HG03025 (cell line): ENCODE measurements at regions not wholly inside any gene's neighbourhood (a gene's known extent, or its start where the extent isn't known, plus 50 kb on each side); places are given as distances from the start of the nearest gene placed in this dataset.

ENCODE experiments used
- ATAC-seq: cut with Tn5 transposase; IDR thresholded peaks from one replicate; pipeline ENCODE4 v1.9.1; 2021; ENCODE audit warnings: mild to moderate bottlenecking, moderate library complexity; ENCODE audit not compliant: unreplicated experiment, low FRiP score

GRCh38 chr2:3071685-3072263 is 305.8 kb downstream of the EIPR1 start:
- ATAC-seq = no peak

GRCh38 chr2:3066831-3067230 is 310.8 kb downstream of the EIPR1 start:
- no peak for ATAC-seq

DNA sequence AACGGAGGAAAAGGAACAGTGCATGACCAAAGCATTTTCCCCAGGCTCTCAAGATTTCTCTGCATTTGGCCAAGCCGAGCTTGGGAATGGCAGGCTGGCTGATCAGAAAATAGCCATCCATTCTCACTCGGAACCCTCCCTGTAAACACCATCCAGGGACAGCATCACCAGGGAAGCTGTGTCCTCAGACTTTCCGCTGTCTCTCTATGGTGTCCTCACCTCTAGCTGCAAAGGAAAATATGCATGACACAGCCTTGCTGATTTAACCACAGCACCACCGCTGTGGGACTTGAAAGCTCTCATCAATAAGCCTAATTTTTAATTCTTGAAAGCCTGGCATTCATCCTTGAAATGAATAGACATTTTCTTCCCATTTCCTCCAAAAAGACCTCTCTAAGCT is 311.7 kb downstream of the EIPR1 start:
- no peak for ATAC-seq

DNA sequence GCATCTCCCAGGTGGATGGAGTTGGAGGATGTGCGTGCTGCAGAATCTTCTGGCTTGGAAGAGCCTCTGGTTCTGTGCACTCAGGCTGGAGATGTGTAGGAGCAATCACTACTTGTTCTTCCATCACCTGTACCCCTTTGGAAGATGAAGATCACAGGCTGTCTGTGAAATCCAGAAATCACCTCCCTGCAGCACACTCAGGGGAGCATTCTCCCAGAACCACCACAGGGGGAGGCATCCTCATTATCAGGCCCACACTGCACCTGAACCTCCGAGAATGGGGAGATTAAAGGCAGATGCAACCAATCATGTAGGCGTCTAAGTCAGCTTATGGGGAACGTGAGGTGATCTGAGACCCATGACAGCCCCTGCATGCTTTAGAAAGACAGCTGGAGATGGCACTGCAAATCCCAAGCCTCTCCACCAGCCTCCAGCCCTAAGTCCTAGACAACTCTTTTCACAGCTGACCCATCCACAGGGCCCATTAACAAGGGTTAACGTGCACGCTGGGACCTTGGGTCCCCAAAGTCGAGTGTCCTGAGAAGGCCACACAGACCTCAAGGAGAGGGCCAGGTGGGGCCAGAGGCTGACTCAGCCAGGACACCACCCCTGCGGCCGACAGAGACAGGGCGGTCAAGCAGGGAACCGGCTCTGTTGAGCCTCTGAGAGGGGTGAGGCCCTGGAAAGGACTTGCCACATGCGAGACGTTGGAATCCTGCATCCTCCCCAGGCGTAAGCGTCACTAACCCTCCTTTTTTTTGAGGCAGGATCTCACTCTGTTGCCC is 314.9 kb downstream of the EIPR1 start:
- ATAC-seq = no peak

- no peak for ATAC-seq
These were observed 317.6 kb downstream of the EIPR1 start for GRCh38 chr2:3060049-3060448.

DNA sequence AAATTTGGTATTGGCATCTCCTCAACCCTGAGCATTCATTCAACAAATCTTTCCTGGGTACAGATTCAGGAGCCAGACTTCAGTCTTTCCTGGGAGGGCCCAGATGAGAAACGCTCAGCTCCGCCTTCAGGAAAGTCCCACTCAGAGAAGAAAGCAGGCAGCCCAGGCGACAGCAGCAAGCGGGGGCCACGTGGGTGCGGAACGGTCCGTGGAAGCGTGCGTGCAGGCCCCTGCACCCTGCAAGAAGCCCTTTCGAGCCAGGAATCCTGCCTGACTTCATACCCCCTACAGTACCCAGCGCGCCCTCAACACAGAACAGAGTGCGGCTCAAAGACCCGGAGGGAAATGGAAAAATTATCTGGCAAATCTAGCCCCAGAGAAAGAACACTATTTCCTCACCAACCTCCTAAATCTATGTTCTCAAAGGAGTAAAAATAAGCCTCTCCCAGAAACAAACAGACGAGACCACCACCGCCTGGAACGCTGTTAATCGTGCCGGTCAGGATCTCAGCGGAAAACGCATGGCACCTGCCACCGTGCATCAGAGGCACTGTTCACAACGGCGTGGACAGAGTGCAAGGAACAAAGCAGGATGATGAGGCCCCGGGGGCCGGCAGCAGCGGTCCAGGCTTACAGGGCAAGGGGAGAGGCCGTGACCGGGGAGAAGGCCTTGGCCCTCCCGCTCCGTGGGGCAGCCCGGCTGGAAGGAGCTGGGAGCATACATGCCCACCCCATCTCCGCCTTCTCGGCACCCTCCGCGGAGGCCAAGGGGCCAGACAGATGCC is 318.3 kb downstream of the EIPR1 start:
- ATAC-seq = no peak

DNA sequence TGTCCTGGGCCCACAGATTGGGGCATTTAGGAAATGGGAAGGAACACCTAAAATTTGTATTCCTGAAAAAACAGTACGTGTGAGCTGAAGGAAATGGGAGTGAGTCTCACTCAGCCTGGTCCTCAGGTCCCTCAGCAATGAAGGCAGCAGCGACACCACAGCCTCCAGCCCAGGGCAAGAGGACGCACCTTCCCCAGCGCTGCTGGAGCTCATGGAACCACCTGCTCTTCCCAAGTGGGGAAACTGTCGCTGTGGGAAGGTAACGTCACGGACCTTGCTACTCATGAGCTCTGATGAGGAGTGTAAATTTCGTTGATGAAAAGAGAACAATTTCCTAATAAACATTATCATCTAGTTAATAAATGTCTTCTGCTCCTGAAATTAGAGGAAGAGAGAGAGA is 323.6 kb downstream of the EIPR1 start:
- no peak for ATAC-seq

DNA sequence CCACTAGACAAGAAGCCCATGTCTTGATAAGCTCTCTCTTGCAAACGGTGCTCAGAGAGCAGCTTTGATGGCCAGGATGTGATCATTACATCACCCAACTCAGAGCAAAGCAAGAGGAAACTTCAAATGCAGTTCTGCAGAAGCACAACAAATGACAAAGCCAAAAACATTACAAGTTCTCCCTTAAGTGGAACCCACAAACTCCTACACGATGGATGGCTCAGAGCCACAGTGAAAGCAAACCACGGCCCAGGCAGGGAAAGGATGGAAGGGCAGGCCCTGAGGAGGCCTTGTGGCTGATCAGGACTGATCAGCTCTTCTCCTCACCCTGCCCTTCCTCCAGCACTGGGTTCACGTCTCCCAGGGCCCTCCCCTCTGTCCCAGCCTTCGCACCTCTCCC is 326.4 kb downstream of the EIPR1 start:
- ATAC-seq = no peak

GRCh38 chr2:3046170-3046865 is 331.3 kb downstream of the EIPR1 start:
- ATAC-seq = no peak

DNA sequence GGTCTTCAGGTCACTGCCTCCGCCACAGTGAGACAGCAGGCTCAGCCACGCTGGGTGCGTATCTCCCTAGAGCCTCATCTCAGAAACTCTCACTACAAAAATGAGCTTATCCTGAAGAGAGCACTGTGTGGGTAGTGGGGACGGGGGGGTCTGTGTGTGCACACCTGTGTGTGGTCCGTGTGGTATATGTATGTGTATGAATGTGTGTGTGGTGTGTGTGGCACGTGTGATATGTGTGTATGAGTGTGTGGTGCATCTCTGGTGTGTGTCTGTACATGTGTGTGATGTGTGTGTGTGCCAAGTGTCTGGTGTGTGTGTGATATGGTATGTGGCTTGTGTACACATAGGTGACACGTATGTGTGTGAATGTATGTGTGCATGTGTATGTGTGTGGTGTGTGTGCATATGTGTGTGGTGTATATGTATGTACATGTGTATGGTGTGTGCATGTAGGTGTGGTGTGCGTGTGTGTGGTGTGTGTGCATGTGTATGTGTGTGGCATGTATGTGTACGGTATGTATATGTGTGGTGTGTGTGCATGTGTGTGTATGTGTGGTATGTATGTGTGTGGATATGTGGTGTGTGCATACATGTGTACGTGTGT is 332.2 kb downstream of the EIPR1 start:
- ATAC-seq = no peak

GRCh38 chr2:3044587-3045317 is 332.9 kb downstream of the EIPR1 start:
- ATAC-seq = no peak

- ATAC-seq = no peak
These were observed 333.9 kb downstream of the EIPR1 start for GRCh38 chr2:3043726-3044125.

GRCh38 chr2:3042601-3043585 is 334.7 kb downstream of the EIPR1 start:
- ATAC-seq = no peak

- no peak for ATAC-seq
These were observed 335.6 kb downstream of the EIPR1 start for GRCh38 chr2:3041841-3042600.

- ATAC-seq = no peak
These were observed 336.4 kb downstream of the EIPR1 start for GRCh38 chr2:3041246-3041645.

DNA sequence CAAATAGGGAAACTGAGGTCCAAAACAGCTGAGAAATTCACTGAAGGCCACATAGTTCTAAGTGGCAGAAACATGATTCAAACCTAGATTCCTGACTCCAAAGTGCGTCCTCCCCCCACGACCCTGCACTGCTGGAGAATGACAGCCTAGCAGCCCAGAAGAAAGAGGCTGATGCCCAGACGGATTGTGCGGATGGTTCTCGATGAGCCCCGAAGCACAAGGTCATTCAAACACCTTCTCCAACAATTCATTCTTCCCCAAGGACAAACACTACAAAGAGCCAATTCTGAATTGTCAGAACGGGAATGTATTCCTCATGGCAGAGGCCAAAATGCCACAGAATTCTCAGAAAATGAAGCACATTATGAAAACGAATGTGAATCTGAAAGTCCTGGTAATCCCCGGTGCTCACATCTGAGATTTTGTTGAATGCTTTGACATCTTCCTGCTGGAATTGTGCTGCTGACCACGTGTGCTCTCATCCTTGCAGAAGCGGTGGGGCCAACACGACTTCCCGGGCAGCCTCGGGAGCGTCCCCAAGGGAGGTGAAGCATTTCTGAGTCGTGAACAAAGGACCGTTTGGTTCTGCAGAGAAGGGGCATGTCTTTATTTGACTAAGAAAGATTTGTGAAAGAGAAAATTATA is 337.0 kb downstream of the EIPR1 start:
- no peak for ATAC-seq

DNA sequence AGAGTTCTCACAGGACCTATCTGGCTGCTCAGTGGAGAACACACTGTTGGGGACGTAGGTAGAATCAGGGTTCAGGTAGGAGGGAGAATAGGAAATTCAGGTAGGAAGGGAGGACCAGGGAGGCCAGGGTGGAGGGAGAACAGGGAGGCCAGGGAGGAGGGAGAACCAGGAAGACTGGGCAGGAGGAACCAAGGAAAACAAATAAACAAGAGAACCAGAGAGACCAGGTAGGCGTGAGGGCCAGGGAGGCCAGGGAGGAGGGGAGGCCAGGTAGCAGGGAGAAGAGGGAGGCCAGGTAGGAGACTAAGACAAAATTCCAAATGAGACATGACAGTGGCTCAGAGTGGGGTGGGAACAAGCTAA is 337.6 kb downstream of the EIPR1 start:
- no peak for ATAC-seq
